CD4-positive, alpha-beta T cell (primary cell): ENCODE measurements at regions not wholly inside any gene's neighbourhood (a gene's known extent, or its start where the extent isn't known, plus 50 kb on each side); places are given as distances from the start of the nearest gene placed in this dataset.

Experiments
- ATAC-seq: fragments of 200-7000 bp; cut with Tn5 transposase; one replicate; pipeline ENCODE4 v1.10.0; 2022; ENCODE audit warnings: mild to moderate bottlenecking; ENCODE audit not compliant: poor library complexity
- CTCF ChIA-PET: fragments of 350-600 bp; sonication (Branson Sonifier 250); formaldehyde crosslinking; loops from one replicate; lab custom pipeline; 2021; ENCODE audit warnings: antibody characterized with exemption, inconsistent platforms; lab: Charles Lee
- POLR2A ChIA-PET: fragments of 350-600 bp; sonication (Branson Sonifier 250); formaldehyde crosslinking; loops from one replicate; lab custom pipeline; 2021; ENCODE audit warnings: antibody characterized with exemption, inconsistent platforms; lab: Charles Lee
- DNase-seq, 14 experiments: peaks; one replicate each; pipeline ENCODE4 v3.0.0-alpha.2; 2013 to 2020; ENCODE audit warnings: mixed read lengths in 2 of 14
- H3K27ac ChIP-seq, 2 donors: one replicate each; pipeline versions ENCODE4 v1.5.1 to v1.7.0; 2013; ENCODE audit warnings: low read length in 2 of 2, low read depth in 1 of 2, mild to moderate bottlenecking in 1 of 2
- H3K27me3 ChIP-seq, 2 experiments: 1 replicate in 1 of 2; 2 replicates in 1 of 2; pipeline versions ENCODE4 v1.6.1 to v1.7.0; 2013; ENCODE audit warnings: low read length in 2 of 2, control low read depth in 1 of 2, mild to moderate bottlenecking in 1 of 2, moderate library complexity in 1 of 2; ENCODE audit not compliant: insufficient read depth in 2 of 2, control insufficient read depth in 1 of 2
- H3K36me3 ChIP-seq: one replicate; pipeline ENCODE4 v1.6.1; 2013; ENCODE audit warnings: low read length, control low read depth; ENCODE audit not compliant: insufficient read depth
- H3K4me1 ChIP-seq: one replicate; pipeline ENCODE4 v1.6.1; 2013; ENCODE audit warnings: low read length, control low read depth; ENCODE audit not compliant: insufficient read depth
- H3K4me3 ChIP-seq: one replicate; pipeline ENCODE4 v1.5.1; 2013; ENCODE audit warnings: mild to moderate bottlenecking, low read length, moderate library complexity
- H3K9me3 ChIP-seq, 2 experiments: 1 replicate in 1 of 2; 2 replicates in 1 of 2; pipeline versions ENCODE4 v1.6.1 to v1.7.0; 2013; ENCODE audit warnings: low read length in 2 of 2, mild to moderate bottlenecking in 2 of 2, control low read depth in 1 of 2, moderate library complexity in 1 of 2; ENCODE audit not compliant: control insufficient read depth in 1 of 2, insufficient read depth in 1 of 2
- H3K27ac Mint-ChIP-seq: one replicate; pipeline ENCODE4 v1.8.0; 2020; ENCODE audit warnings: mixed read lengths
- H3K27me3 Mint-ChIP-seq: one replicate; pipeline ENCODE4 v1.8.0; 2021; ENCODE audit warnings: mixed read lengths
- H3K36me3 Mint-ChIP-seq: one replicate; pipeline ENCODE4 v1.8.0; 2021; ENCODE audit warnings: low read depth, mixed read lengths
- H3K4me1 Mint-ChIP-seq: one replicate; pipeline ENCODE4 v1.8.0; 2021; ENCODE audit warnings: low read depth, mixed read lengths
- H3K4me3 Mint-ChIP-seq: one replicate; pipeline ENCODE4 v1.8.0; 2020; ENCODE audit warnings: mild to moderate bottlenecking, mixed read lengths
- H3K9me3 Mint-ChIP-seq: one replicate; pipeline ENCODE4 v1.8.0; 2020; ENCODE audit warnings: mixed read lengths
- intact Hi-C, 2 experiments: fragments of 100-400 bp; cut with DNase I in 1 of 2; cut with micrococcal nuclease in 1 of 2; formaldehyde crosslinking; loops; one replicate each; pipeline versions ENCODE4 v1.15.1 to v1.9.0; 2023 to 2025; cut with DNase I, micrococcal nuclease
- TF ChIP-seq, protein P1 (sequence below): fragments of 200-600 bp; IDR thresholded peaks from one replicate; pipeline ENCODE4 v1.8.0; 2022; ENCODE audit warnings: antibody characterized with exemption, mild to moderate bottlenecking

DNA sequence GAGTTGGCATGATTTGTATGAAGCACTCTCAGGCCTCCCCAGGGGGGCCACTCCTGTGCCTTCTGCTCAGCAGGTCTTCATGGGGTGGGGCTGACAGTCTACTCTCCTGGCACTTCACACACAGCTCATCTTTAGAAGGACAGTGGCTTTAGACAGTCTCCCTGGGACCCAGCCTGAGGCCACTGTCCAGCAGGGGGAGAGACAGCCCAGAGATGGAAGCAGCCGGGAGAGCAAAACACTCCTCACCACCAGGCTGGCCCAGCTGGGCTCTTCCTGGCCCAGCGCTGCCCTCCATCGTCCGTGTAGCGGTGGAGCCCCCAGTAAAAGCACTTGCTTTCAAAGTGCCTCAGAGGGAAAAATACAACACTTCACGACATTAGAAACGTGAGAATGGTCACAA is 62.0 kb upstream of the CRHR1 start:
- no peaks in the 10 kb centered on the region for H3K36me3 ChIP-seq
- CTCF ChIA-PET: no interaction called here
- no peaks in the 10 kb centered on the region for H3K4me1 Mint-ChIP-seq
- peaks cover 0 to 3% of the 10 kb centered on the region in 2 experiments for H3K9me3 ChIP-seq
- intact Hi-C loops: no loop called here
- no peak for DNase-seq
- H3K4me3 Mint-ChIP-seq: no peak overlapping the region
- ATAC-seq: no peak
- H3K4me1 ChIP-seq: no peaks in the 10 kb centered on the region
- H3K4me3 ChIP-seq: no peak overlapping the region
- POLR2A ChIA-PET: no interaction called here
- H3K9me3 Mint-ChIP-seq: peaks cover 7% of the 10 kb centered on the region
- H3K27me3 ChIP-seq: peaks cover 12 to 13% of the 10 kb centered on the region in 2 experiments
- H3K27ac Mint-ChIP-seq: no peak overlapping the region
- no peaks in the 10 kb centered on the region for H3K36me3 Mint-ChIP-seq
- TF ChIP-seq, protein P1, sequence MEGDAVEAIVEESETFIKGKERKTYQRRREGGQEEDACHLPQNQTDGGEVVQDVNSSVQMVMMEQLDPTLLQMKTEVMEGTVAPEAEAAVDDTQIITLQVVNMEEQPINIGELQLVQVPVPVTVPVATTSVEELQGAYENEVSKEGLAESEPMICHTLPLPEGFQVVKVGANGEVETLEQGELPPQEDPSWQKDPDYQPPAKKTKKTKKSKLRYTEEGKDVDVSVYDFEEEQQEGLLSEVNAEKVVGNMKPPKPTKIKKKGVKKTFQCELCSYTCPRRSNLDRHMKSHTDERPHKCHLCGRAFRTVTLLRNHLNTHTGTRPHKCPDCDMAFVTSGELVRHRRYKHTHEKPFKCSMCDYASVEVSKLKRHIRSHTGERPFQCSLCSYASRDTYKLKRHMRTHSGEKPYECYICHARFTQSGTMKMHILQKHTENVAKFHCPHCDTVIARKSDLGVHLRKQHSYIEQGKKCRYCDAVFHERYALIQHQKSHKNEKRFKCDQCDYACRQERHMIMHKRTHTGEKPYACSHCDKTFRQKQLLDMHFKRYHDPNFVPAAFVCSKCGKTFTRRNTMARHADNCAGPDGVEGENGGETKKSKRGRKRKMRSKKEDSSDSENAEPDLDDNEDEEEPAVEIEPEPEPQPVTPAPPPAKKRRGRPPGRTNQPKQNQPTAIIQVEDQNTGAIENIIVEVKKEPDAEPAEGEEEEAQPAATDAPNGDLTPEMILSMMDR: no peak
- H3K27ac ChIP-seq: no peak overlapping the region
- H3K27me3 Mint-ChIP-seq: peaks cover 72% of the 10 kb centered on the region

DNA sequence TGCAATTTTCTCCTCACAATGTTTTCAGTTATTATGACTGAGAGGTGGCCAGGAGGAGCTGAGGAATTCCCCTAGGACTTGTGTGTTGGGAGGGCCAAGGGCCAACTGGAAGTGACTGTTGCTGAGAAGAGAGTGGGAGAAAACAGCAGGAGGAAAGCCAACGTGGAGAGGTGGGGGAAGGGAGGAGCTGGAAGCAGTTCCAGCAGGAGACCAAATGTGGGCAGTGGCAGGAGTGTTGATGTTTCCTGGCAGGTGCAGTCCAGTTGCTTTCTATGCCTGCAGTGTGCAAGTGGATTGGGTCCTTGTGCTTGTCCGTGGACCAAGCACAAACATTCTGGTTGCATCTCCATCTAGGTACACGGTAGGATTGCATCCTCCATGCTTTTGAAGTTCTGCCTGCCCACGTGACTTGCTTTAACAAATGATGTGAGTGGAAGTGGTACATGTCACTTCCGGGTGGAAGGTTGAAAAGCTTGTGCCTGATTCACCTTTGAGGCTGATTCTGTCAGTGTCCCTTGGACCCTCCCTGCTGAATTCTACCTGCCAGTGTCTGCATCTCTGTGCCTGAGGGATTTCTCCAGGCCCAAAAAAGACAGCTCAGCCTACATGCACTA is 54.7 kb upstream of the CRHR1 start:
- H3K27ac Mint-ChIP-seq: no peak overlapping the region
- no peaks in the 10 kb centered on the region for H3K4me1 ChIP-seq
- intact Hi-C loops: no loop called here
- no peaks in the 10 kb centered on the region for H3K36me3 Mint-ChIP-seq
- peaks cover 0 to 9% of the 10 kb centered on the region in 2 experiments for H3K9me3 ChIP-seq
- peaks cover 19% of the 10 kb centered on the region for H3K9me3 Mint-ChIP-seq
- peaks cover 19 to 22% of the 10 kb centered on the region in 2 experiments for H3K27me3 ChIP-seq
- TF ChIP-seq, protein P1: no peak
- no peak overlapping the region for H3K4me3 Mint-ChIP-seq
- no peaks in the 10 kb centered on the region for H3K4me1 Mint-ChIP-seq
- H3K36me3 ChIP-seq: no peaks in the 10 kb centered on the region
- H3K27me3 Mint-ChIP-seq: peaks cover 67% of the 10 kb centered on the region
- ChIA-PET POLR2A (no interaction called here), CTCF (no interaction called here)
- DNase-seq: no peak
- H3K27ac ChIP-seq: no peak overlapping the region
- no peak for ATAC-seq
- H3K4me3 ChIP-seq: no peak overlapping the region

DNA sequence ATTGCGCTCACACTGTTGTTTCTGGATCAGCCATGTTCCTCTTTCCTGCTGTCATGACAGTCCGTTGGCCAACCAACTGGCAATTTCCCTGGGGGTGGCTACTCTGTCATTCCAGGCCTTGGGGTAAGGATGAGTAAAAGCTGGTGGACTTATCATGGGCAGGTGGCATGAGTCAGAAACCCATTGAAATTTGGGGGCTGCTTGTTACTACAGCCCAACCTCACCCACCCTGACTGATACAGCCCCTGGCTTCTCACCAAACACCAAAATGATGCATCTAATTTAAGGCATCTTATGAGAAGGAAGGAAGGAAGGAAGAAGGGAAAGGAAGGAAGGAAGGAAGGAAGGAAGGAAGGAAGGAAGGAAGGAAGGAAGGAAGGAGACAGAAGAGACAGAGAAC is 53.9 kb upstream of the CRHR1 start:
- CTCF ChIA-PET: no interaction called here
- DNase-seq: no peak
- no peaks in the 10 kb centered on the region for H3K4me1 ChIP-seq

More for the DNA sequence above, 53.9 kb upstream of the CRHR1 start:
- peaks cover 0 to 6% of the 10 kb centered on the region in 2 experiments for H3K9me3 ChIP-seq
- no peak for ATAC-seq
- peaks cover 63% of the 10 kb centered on the region for H3K27me3 Mint-ChIP-seq
- H3K4me1 Mint-ChIP-seq: no peaks in the 10 kb centered on the region
- H3K9me3 Mint-ChIP-seq: peaks cover 19% of the 10 kb centered on the region
- POLR2A ChIA-PET: no interaction called here
- no peak overlapping the region for H3K27ac Mint-ChIP-seq
- no peaks in the 10 kb centered on the region for H3K36me3 ChIP-seq
- TF ChIP-seq, protein P1: no peak
- no peak overlapping the region for H3K27ac ChIP-seq
- H3K36me3 Mint-ChIP-seq: no peaks in the 10 kb centered on the region
- H3K4me3 Mint-ChIP-seq: no peak overlapping the region
- H3K4me3 ChIP-seq: no peak overlapping the region
- H3K27me3 ChIP-seq: peaks cover 20 to 22% of the 10 kb centered on the region in 2 experiments
- intact Hi-C loops: no loop called here
